Frontal cortex (tissue), 3 donors: ENCODE measurements at regions not wholly inside any gene's neighbourhood (a gene's known extent, or its start where the extent isn't known, plus 50 kb on each side); places are given as distances from the start of the nearest gene placed in this dataset.
"Not testable (repeated sequence)": the region's sequence is repeated elsewhere in the genome, so short reads cannot be mapped to it uniquely, and the experiment has no call there.

Experiments
- DNase-seq, 2 donors: peaks; one replicate each; pipeline ENCODE4 v3.0.0; 2012; ENCODE audit warnings: low spot score in 2 of 2
- FAIRE-seq: peaks from 2 replicates; lab custom pipeline; 2012; peaks lifted over from hg19 to GRCh38; lab: Jason Lieb, UNC
- donor health status: control.
- donor health status: control.
- donor health status: control.

GRCh38 chr13:50483416-50483815, 360.1 kb downstream of the DLEU7 start:
- DNase-seq (no peak), FAIRE-seq (no peak)

GRCh38 chr13:50484472-50485113, 358.9 kb downstream of the DLEU7 start:
- FAIRE-seq (no peak), DNase-seq (no peak)

- no peak for DNase-seq
- no peak for FAIRE-seq
These were observed 357.2 kb downstream of the DLEU7 start for GRCh38 chr13:50485979-50486935.

DNA sequence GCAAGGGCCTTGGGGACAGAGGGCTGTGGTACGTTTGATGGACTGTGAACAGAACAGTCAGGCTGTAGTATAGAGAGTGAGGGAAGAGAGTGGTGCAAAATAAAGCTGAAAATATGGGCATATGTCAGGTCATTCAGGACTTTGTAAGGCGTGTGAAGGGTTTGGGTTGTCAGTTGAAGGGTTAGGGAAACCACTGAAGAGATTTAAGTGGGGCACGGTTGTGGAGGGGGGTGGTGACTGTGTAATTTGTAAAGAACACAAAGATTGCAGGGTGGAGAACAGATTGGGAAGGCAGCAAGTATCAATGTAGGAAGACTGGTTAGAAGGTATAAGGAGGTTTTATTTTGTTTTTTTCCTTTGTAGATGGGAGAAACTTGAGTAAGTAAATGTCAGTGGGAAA, 349.8 kb downstream of the DLEU7 start:
- no peak for FAIRE-seq
- no peak for DNase-seq

DNA sequence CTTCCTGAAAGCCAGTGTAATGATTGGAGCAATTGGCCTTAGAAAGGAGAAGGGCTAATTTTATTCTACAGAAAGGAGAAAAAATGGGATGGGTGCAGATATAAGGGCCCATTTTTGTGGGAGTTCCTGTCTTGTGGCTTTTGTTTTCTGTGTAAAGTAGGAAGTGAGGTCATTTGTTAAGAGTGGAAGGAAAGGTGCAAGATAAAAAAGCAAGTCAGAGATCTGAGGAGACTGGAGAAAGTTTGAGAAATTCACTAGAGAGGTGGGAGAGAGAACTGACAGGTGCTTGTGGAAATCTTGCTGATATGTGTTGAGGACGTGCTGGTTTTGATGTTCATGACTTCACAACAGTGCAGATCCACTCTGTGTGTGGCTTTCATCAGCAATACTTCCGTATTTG, 349.4 kb downstream of the DLEU7 start:
- DNase-seq (no peak), FAIRE-seq (no peak)

- DNase-seq, FAIRE-seq: not testable (repeated sequence)
These were observed 340.3 kb downstream of the DLEU7 start for GRCh38 chr13:50503212-50503611.

GRCh38 chr13:50509167-50509566, 334.3 kb downstream of the DLEU7 start:
- no peak for FAIRE-seq

GRCh38 chr13:50509771-50510441, 333.6 kb downstream of the DLEU7 start:
- DNase-seq (no peak), FAIRE-seq (no peak)

More at GRCh38 chr13:50509167-50509566, 334.3 kb downstream of the DLEU7 start:
- no peak for DNase-seq

DNA sequence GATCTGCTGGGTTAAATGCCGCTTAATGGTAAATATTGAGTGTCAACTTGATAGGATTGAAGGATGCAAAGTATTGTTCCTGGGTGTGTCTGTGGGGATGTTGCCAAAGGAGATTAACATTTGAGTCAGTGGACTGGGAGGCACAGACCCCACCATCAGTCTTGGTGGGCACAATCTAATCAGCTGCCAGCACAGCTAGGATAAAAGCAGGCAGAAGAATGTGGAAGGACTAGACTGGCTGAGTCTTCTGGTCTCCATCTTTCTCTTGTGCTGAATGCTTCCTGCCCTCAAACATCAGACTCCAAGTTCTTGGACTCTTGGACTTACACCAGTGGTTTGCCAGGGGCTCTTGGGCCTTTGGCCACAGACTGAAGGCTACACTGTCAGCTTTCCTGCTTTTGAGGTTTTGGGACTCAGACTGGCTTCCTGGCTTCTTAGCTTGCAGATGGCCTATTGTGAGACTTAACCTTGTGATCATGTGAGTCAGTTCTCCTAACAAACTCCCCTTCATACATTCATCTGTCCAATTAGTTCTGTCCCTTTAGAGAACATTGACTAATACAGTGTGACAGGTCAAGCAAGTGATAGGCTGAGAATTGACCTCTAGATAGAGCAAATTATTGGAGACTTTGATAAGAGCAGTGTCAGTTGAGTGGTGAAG, 332.5 kb downstream of the DLEU7 start:
- not testable (repeated sequence) for FAIRE-seq, DNase-seq

DNA sequence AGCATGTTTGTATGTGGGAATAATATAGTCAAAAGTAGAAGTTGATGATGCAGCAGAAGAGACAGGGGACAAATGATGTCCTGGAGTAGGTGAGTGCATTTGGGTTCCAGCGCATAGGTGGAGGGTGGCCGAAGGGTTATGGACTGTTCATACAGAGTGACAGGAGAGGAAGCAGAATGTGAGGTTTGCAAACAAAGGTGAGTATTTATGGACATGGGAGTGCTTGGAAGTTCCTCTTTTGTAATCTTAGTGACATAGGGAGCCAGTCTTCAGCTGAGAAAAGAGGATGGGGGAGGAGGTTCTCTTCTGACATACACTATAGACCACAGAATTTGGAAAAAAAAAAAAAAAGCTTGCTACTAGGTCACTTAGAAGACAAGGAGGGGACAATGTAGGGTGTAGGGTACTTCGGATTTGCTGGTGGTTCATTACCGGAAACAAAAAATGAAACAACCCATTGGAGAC, 331.6 kb downstream of the DLEU7 start:
- FAIRE-seq, result no peak
- DNase-seq, result no peak

- FAIRE-seq, result no peak
- DNase-seq, result peak in 1 of 2 donors; percentile 16
These were observed 330.8 kb downstream of the DLEU7 start for GRCh38 chr13:50512474-50513299.

GRCh38 chr13:50513300-50513877, 330.1 kb downstream of the DLEU7 start:
- no peak for DNase-seq
- no peak for FAIRE-seq

DNA sequence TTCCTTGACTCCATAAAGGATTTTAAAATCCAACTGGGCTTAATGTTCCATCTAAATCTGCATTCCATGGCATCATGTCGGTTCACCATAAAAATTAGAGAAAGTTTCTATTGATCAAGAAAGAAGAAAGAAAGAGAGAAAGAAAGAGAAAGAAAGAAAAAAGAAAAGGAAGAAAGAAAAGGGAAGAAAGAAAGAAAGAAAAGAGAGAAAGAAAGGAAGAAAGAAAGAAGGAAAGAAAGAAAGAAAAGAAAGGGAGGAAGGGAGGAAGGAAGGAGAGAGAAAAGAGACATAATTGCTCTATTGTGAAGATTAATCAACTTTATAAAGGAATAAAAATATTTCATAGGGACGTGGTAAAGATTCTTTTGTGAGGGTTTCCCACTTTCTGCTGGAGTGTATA, 329.2 kb downstream of the DLEU7 start:
- no peak for DNase-seq
- no peak for FAIRE-seq

DNA sequence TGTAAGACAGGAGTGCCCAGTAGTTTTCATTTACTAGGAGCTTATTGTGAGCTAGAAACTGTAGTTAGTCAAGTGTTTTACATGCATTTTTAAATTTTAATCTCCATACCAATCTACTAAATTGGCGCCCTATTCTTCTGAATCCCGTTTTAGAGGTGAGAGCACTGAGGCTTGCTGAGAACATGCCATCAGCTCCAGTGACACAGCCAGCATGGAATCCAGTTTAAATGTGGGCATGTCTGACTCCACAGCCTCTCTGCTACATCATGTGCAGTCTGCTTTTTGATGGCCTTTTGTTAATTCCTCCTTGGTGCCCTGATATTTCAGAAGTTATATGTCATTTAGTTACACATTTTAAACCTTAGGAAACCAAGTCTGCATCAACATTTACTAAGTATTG, 325.4 kb downstream of the DLEU7 start:
- FAIRE-seq, result no peak
- DNase-seq, result no peak

DNA sequence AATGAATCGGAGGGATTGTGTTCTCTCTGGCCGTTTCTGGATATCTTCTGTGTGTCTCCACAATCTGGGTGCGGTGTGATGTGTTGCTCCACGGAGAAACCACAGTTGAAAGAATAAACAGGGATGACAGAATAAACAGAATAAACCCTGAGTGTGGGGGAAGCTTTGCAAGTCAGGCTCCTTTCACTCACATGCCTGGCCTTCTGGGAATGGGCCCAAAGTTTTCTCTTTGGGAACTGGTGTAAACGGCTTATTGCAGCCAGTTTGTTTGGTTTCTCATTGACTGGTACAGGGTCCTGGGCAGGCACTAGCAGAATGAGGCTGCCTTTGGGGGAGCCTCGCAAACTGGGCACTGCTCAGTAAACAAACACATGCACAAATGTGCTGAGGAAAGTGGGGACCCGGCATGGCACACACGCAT, 324.7 kb downstream of the DLEU7 start:
- DNase-seq, result no peak

DNA sequence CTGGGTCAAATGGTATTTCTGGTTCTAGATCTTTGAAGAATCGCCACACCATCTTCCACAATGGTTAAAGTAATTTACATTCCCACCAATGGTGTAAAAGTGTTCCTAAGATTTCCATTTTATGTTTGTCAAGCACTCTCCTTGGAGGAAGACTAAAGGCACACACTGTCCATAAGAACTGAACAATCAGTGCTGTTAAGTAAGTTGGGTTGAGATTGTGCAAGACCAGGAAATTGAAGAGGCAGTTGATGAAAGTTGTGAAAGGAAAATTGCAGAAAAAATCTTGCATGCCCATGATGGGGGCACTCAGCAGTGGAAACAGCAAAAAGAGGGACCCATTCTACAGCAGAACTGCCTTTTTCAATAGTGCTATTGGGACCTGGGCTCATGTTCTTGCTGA, 323.6 kb downstream of the DLEU7 start:
- FAIRE-seq (no peak), DNase-seq (no peak)

More for the DNA sequence above, 324.7 kb downstream of the DLEU7 start:
- FAIRE-seq, result no peak

GRCh38 chr13:50521006-50521830, 322.3 kb downstream of the DLEU7 start:
- DNase-seq (no peak), FAIRE-seq (no peak)

DNA sequence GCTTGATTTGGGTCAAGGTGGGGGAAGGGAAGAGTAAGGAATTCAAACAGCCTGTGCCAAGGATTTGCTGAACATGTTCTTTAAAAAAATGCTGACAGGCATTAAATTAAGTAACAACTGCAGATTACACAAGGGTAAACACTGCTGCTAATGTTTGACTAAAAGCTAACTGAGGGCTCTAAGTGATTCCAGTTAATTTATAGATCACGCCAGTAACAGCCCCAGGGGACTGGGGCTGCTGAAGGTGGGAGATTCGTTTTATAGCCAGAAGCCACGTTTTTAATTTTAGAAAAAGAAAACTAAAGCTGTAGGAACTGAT, 321.7 kb downstream of the DLEU7 start:
- no peak for FAIRE-seq

More for the DNA sequence above, 321.7 kb downstream of the DLEU7 start:
- DNase-seq, result no peak
